Endothelial cell of umbilical vein (primary cell): ENCODE measurements at regions not wholly inside any gene's neighbourhood (a gene's known extent, or its start where the extent isn't known, plus 50 kb on each side); places are given as distances from the start of the nearest gene placed in this dataset.

ENCODE experiments used
- BruUV-seq: library from RNA; stranded (reverse); fragments of 400-500 nt; replicated peaks from 2 replicates; lab custom pipeline; 2021; lab: Mats Ljungman, UMichigan
- CTCF ChIA-PET: fragments of 300-600, 350-600 bp; sonication (Branson Sonifier 250); formaldehyde crosslinking; loops from one replicate; lab custom pipeline; 2021; ENCODE audit warnings: antibody characterized with exemption, inconsistent platforms; lab: Charles Lee
- POLR2A ChIA-PET: fragments of 300-600, 350-600 bp; sonication (Branson Sonifier 250); formaldehyde crosslinking; loops from one replicate; lab custom pipeline; 2021; ENCODE audit warnings: antibody characterized with exemption, inconsistent platforms; lab: Charles Lee
- DNase-seq: peaks from one replicate; pipeline ENCODE4 v3.0.0-alpha.2; 2011; ENCODE audit warnings: low read depth, low spot score
- FAIRE-seq: peaks from 2 replicates; lab custom pipeline; 2011; peaks lifted over from hg19 to GRCh38; lab: Jason Lieb, UNC
- H2AFZ ChIP-seq: 2 replicates; pipeline ENCODE4 v1.6.0; 2012; ENCODE audit warnings: low read depth, low read length, control low read depth, inconsistent platforms
- H3K27ac ChIP-seq: 2 replicates; pipeline ENCODE4 v1.5.1; 2011; ENCODE audit warnings: low read depth, mild to moderate bottlenecking, control low read depth, low read length, moderate library complexity; ENCODE audit not compliant: insufficient read depth
- H3K27me3 ChIP-seq, 2 experiments: 2 replicates each; pipeline versions ENCODE4 v1.6.0 to v1.6.1; 2011; ENCODE audit warnings: low read length in 2 of 2, mixed read lengths in 1 of 2; ENCODE audit not compliant: control insufficient read depth in 2 of 2, insufficient read depth in 2 of 2
- H3K36me3 ChIP-seq, 2 experiments: 2 replicates in 1 of 2; 3 replicates in 1 of 2; pipeline ENCODE4 v1.5.1; 2011; ENCODE audit warnings: low read length in 2 of 2, mild to moderate bottlenecking in 1 of 2, moderate library complexity in 1 of 2; ENCODE audit not compliant: control insufficient read depth in 2 of 2, insufficient read depth in 2 of 2; ENCODE audit errors: extremely low read depth in 1 of 2
- H3K4me1 ChIP-seq: 3 replicates; pipeline ENCODE4 v1.5.1; 2011; ENCODE audit warnings: mild to moderate bottlenecking, low read length; ENCODE audit not compliant: control insufficient read depth, insufficient read depth; ENCODE audit errors: extremely low read depth
- H3K4me2 ChIP-seq: 2 replicates; pipeline ENCODE4 v1.6.1; 2011; ENCODE audit warnings: low read length, control low read depth, mixed read lengths; ENCODE audit not compliant: insufficient read depth
- H3K4me3 ChIP-seq, 3 experiments: fragments of 200-600 bp in 1 of 3; sonication (generic), shearing (Covaris generic) in 1 of 3; replicated peaks in 1 of 3; 2 replicates each; pipeline ENCODE4 v1.5.1; 2011 to 2016; ENCODE audit warnings: control low read depth in 3 of 3, low read length in 3 of 3, mild to moderate bottlenecking in 2 of 3, inconsistent platforms in 1 of 3, low read depth in 1 of 3, moderate library complexity in 1 of 3; ENCODE audit not compliant: insufficient read depth in 1 of 3
- H3K79me2 ChIP-seq: 2 replicates; pipeline ENCODE4 v1.6.0; 2012; ENCODE audit warnings: low read length, inconsistent platforms; ENCODE audit not compliant: control insufficient read depth, insufficient read depth
- H3K9ac ChIP-seq: replicated peaks from 2 replicates; pipeline ENCODE3; 2011; ENCODE audit warnings: low read length, control low read depth; ENCODE audit not compliant: insufficient read depth; ENCODE audit errors: extremely low read depth
- H3K9me1 ChIP-seq: replicated peaks from 3 replicates; pipeline ENCODE4 v1.6.0; 2011; ENCODE audit warnings: mild to moderate bottlenecking, low read length; ENCODE audit not compliant: control insufficient read depth, insufficient read depth; ENCODE audit errors: extremely low read depth
- H3K9me3 ChIP-seq: replicated peaks from 2 replicates; pipeline ENCODE4 v1.5.1; 2012; ENCODE audit warnings: low read length, inconsistent platforms; ENCODE audit not compliant: control insufficient read depth, insufficient read depth
- H4K20me1 ChIP-seq: replicated peaks from 2 replicates; pipeline ENCODE3; 2011; ENCODE audit warnings: mild to moderate bottlenecking, low read length; ENCODE audit not compliant: control insufficient read depth, insufficient read depth; ENCODE audit errors: extremely low read depth
- CTCF ChIP-seq, 2 donors: IDR thresholded peaks; 1 replicate in 1 of 2; 2 replicates in 1 of 2; pipeline ENCODE4 v1.5.1; 2011; ENCODE audit warnings: low read length in 2 of 2, mild to moderate bottlenecking in 2 of 2, moderate library complexity in 2 of 2, control low read depth in 1 of 2, inconsistent platforms in 1 of 2, low read depth in 1 of 2; ENCODE audit not compliant: insufficient read depth in 1 of 2; ENCODE audit errors: extremely low read depth in 1 of 2
- EZH2 ChIP-seq: IDR thresholded peaks from 2 replicates; pipeline ENCODE4 v1.6.1; 2012; ENCODE audit warnings: borderline replicate concordance, low read depth, mild to moderate bottlenecking, moderate library complexity, low read length, inconsistent platforms; ENCODE audit not compliant: severe bottlenecking
- FOS ChIP-seq: IDR thresholded peaks from 2 replicates; pipeline ENCODE4 v1.6.1; 2011; ENCODE audit warnings: mild to moderate bottlenecking, low read length, moderate library complexity, borderline replicate concordance; ENCODE audit not compliant: insufficient read depth
- GATA2 ChIP-seq: IDR thresholded peaks from 2 replicates; pipeline ENCODE4 v1.7.0; 2011; ENCODE audit warnings: low read depth, mild to moderate bottlenecking, moderate library complexity, mixed read lengths, low read length; ENCODE audit not compliant: insufficient read length, insufficient read depth
- JUN ChIP-seq: IDR thresholded peaks from 2 replicates; pipeline ENCODE4 v1.6.1; 2011; ENCODE audit warnings: borderline replicate concordance, low read depth; ENCODE audit not compliant: insufficient read length, insufficient read depth
- MAX ChIP-seq: IDR thresholded peaks from 2 replicates; pipeline ENCODE4 v1.6.1; 2011; ENCODE audit not compliant: insufficient read depth, insufficient read length
- MYC ChIP-seq: IDR thresholded peaks from one replicate; pipeline ENCODE4 v1.6.1; 2011; ENCODE audit warnings: mild to moderate bottlenecking, low read depth, low read length
- POLR2A ChIP-seq: IDR thresholded peaks from 2 replicates; pipeline ENCODE4 v1.6.1; 2012; ENCODE audit warnings: low read depth, mild to moderate bottlenecking, control low read depth, low read length
- POLR2AphosphoS5 ChIP-seq: IDR thresholded peaks from 2 replicates; pipeline ENCODE4 v1.6.1; 2012; ENCODE audit warnings: low read depth, mild to moderate bottlenecking, control low read depth, low read length, moderate library complexity; ENCODE audit not compliant: insufficient read depth
- dilution Hi-C: fragments of 300-500 bp; cut with MboI; formaldehyde crosslinking; loops from one replicate; pipeline ENCODE4 v1.15.0; 2019; ENCODE audit warnings: low sequenced_read_pairs; ENCODE audit not compliant: extremely low pct_ligation_motif_present
- intact Hi-C: fragments of 100-400 bp; cut with micrococcal nuclease; formaldehyde crosslinking; loops from one replicate; pipeline ENCODE4 v1.10.0; 2022

- H3K4me1 ChIP-seq = no peaks in the 10 kb centered on the region
- POLR2A ChIA-PET = no interaction called here
- no peak overlapping the region for H3K4me3 ChIP-seq
- no peaks in the 10 kb centered on the region for H3K36me3 ChIP-seq
- BruUV-seq = no TSS peak
- dilution Hi-C loops = no loop called here
- no peaks in the 10 kb centered on the region for H4K20me1 ChIP-seq
- H3K9ac ChIP-seq = no peak overlapping the region
- TF ChIP-seq POLR2AphosphoS5 = no peak
- TF ChIP-seq MAX = no peak
- TF ChIP-seq EZH2 = no peak
- no peak for TF ChIP-seq JUN
- no peak for TF ChIP-seq FOS
- no peak for TF ChIP-seq GATA2
- TF ChIP-seq MYC = no peak
- TF ChIP-seq POLR2A = no peak
- TF ChIP-seq CTCF (IDR thresholded peaks at IDR 0.05; ENCODE audit: extremely low read depth in 1 of 2, insufficient read depth in 1 of 2, low read depth in 1 of 2, low read length in 2 of 2) = no peak
- H3K27ac ChIP-seq = no peak overlapping the region
- DNase-seq (no peak), FAIRE-seq (no peak)
- CTCF ChIA-PET = no interaction called here
- H2AFZ ChIP-seq = no peak overlapping the region
- H3K9me1 ChIP-seq = no peaks in the 10 kb centered on the region
- H3K9me3 ChIP-seq = no peaks in the 10 kb centered on the region
- intact Hi-C loops = no loop called here
- no peaks in the 10 kb centered on the region for H3K79me2 ChIP-seq
- H3K27me3 ChIP-seq = no peaks in the 10 kb centered on the region
- no peak overlapping the region for H3K4me2 ChIP-seq
These were observed 55.5 kb downstream of the INHBB start for GRCh38 chr2:120401275-120402066.
